HPDE6-E6E7 (cell line): ENCODE measurements at regions not wholly inside any gene's neighbourhood (a gene's known extent, or its start where the extent isn't known, plus 50 kb on each side); places are given as distances from the start of the nearest gene placed in this dataset.

Experiments used
- DNase-seq: peaks from one replicate; pipeline ENCODE4 v3.0.0; 2011; ENCODE audit warnings: missing footprints; ENCODE audit errors: extremely low spot score

GRCh38 chr21:19236209-19236608, 832.6 kb upstream of the TMPRSS15 start:
- DNase-seq: no peak

DNA sequence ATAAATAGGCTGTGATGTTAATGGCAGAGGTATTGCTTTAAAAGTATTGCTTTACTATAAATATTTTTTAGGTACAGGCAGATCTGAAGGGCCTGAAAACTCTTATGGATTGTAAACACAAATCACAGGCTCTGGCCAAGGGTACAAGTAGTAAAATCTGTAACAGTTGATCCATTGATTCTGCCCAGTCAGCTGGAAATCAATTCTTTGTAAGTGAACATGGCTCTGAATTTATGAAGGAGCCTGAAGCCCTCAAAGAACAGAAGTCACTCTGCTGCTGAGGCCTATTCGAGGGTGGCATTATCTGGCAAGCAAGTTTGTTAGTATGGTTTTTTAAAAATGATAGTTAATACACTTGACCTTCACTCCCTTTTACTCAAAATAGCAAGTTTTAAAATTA, 834.0 kb upstream of the TMPRSS15 start:
- DNase-seq: no peak

DNA sequence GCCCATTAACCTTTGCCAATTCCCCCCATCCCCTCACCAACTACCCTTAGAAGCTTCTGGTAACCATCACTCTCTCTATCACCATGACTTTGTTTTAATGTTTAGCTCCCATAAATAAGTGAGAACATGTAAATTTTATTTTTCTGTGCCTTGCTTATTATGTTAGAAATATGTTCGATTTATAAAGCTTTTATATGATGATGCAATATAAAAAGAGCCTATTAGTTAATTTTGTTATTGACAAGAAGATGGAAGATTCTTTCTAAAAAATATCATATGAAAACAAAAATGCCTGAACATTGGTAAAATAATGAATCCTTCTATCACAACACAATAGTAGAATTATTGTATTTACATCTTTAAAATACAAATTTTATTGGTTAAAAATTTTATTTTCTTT, 836.1 kb upstream of the TMPRSS15 start:
- DNase-seq: no peak

GRCh38 chr21:19244502-19245187, 841.1 kb upstream of the TMPRSS15 start:
- no peak for DNase-seq

DNA sequence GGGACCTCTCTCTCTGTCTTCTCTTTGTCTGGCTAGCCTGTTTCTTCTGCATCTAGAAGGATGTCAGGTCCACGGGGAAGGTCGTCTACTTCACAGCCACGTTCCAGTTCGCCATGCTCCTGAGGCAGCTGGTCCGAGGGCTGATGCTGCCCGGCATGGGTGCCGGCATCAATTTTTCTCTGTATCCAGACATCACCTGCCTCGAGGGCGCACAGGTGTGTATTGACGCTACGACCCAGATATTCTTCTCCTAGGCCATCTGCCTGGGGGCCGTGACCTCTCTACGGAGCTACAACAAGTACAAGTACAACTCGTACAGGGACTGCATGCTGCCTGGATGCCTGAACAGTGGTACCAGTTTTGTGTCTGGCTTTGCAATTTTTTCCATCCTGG, 841.6 kb upstream of the TMPRSS15 start:
- no peak for DNase-seq

GRCh38 chr21:19246018-19246417, 842.4 kb upstream of the TMPRSS15 start:
- no peak for DNase-seq

DNA sequence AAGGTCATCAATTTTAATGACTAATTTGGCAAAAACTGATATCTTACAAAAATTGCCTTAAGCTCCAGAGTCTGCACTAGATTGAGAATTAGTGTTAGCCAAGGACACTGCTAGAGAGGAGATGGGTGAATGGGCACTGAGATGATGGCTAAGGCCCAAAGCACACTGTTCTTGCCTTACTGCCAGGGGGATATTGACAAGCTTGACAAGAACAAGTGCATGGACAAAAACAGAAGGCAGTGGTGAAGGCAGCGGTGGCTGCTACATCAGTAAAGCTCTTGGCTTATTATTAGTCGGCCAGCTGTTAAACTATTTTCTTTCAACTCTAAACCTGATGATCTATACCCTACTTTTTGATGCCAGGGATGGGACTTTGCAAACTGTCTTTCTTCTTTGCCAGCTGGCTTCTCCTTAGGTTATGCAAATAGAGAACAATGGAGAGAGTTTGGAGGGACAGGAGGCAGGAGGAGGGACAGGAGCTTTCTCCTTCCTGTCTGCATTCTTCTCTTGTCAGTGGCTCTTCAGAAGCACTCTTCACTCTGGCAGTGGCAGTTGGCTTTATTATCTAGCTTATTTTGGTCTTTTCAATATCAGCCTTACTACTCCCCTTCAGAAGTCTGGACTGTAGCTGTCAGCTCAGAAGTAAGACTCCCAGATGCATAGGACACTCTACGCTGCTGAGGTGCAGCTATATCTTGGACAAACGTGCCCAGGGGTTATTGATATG, 853.5 kb upstream of the TMPRSS15 start:
- DNase-seq: no peak

- no peak for DNase-seq
Measured at GRCh38 chr21:19261731-19262376, 858.3 kb upstream of the TMPRSS15 start.

DNA sequence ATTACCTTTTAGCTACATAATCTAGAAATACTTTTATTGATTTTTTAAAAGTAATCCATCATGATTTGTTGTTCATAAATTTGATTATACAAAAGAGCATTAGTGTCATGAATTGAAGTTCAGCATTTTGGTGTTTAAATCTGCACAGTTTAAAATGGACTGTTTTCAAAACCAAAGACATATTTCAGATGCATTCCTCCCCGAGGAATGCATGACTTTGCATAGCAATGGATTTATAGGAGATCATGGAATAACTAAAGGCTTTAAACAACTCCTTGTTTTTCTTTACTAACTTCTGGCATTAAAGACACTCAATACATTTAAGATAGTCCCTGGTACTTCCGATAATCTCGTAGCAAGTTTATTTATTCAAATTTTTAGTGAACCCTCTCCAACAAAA, 863.1 kb upstream of the TMPRSS15 start:
- no peak for DNase-seq

DNA sequence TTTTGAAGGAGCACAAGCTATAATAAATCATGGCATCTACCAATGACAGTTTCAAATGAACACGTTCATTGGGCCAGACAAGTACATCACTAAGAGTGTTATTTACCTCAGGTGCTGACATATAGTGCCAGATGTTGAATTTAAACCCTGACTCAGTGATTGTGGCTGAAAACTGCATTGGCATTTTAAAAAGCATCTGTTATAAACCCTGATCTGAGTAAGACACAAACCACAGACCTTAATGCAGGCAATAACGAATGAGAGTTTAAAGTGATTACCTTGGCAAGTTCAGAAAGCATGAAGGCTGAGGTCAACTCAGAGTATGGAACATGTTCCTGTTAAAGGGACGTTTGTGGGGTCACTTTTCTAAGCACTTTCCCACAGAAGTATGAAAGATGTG, 865.1 kb upstream of the TMPRSS15 start:
- no peak for DNase-seq

DNA sequence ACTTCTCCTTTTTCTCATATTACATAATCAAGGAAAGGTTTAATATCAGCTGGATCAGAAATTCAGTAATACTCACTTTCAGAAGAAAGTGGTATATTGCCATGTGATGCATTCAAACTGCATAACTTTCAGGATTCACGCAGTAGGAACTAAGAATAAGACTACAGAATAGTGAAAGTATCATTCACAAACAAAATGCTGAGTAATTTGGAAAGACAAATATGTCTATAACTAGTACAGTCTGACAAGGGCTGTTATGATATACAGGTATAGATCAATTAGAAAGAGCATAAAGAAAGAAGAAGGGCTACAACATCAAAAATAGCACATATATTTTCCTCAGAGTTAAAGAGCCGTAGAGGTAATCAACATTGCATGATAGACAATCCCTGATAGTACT, 871.5 kb upstream of the TMPRSS15 start:
- DNase-seq: no peak

DNA sequence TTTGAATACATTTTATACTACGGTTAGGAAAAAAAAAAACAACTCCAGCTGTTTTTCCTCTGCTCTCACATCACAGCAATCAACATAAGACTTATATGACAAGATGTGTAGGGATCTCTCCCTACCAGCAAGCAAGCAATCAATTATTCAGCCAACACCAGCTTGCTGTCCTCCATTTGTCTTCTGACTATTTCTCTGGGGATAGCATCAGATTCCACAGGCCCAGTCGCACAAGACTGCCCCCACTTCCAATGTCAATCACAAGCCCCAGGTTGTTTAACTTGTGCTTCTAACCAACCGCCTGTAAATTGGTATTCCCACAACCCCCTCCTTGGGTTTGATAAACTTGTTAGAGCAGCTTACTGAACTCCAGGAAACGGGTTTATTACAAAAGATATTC, 873.1 kb upstream of the TMPRSS15 start:
- DNase-seq: no peak

DNA sequence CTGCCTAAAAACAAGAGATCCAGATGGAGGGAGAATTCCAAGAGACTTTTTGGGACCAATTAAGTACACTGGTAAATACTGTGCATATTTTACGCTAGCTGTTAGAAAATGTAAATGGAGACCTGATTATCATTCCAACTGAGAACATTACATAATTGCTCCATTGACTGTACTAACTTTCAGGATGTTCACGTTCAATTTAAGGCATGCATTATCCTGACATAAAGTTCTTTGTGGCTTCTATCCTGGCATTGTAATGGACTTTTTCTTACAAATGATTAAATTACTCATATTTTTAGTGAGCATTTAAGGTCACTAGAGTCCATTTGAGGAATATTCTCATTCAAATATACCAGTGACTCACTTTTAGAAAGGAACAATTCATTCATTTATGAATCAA, 883.3 kb upstream of the TMPRSS15 start:
- DNase-seq: no peak

- no peak for DNase-seq
Measured at GRCh38 chr21:19290328-19290727, 886.7 kb upstream of the TMPRSS15 start.

DNA sequence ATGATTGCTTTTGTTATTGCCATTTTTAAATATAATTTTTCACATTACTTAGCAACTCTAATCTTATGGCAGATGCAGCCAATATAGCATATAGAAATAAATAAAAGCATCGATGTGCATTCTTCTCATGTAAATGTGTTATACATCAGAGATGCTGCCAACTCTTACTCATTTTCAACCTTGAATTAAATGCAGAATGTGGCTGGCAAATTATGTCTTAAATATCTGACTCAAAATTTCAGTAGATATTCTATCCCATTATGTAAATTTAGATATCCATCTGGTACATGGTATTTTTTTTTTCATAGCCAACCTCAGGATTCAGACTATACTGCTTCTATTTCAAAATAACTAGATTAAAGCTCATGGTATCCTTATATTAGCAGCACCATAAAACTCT, 916.7 kb upstream of the TMPRSS15 start:
- no peak for DNase-seq

- DNase-seq: no peak
Measured at GRCh38 chr21:19321688-19322087, 918.1 kb upstream of the TMPRSS15 start.

- DNase-seq: no peak
Measured at GRCh38 chr21:19322360-19322759, 918.8 kb upstream of the TMPRSS15 start.

DNA sequence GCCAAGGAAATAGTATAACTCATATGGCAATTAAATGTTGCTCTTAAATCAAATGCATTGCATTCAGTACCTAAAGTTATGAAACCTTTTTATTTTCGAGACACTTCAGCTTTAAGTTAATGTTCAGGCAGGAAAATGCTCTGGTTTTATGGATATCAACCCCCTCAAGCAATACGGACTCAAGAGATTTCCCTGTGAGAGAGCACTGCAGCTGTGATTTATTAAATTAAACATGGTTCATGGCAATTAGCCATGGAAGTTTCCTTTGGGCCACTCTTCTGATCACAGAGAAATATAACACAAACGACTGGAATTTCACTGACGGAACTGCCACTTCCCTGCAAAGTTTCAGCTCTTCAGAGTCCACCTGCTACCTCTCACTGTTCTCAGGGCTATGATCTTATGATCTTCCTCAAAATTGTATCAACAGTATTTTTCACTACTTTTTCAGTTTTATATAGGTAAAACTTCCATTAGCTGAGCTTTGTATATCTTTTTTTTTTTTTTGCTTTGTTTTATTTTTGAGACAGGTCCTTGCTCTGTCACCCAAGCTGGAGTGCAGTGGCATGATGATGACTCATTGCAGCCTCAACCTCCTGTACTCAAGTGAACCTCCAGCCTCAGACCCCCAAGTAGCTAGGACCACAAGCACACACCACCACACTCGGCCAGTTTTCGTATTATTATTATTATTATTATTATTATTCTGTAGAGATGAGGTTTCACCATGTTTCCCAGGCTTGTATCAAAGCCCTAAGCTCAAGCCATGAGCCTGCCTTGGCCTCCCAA, 923.1 kb upstream of the TMPRSS15 start:
- DNase-seq: no peak

DNA sequence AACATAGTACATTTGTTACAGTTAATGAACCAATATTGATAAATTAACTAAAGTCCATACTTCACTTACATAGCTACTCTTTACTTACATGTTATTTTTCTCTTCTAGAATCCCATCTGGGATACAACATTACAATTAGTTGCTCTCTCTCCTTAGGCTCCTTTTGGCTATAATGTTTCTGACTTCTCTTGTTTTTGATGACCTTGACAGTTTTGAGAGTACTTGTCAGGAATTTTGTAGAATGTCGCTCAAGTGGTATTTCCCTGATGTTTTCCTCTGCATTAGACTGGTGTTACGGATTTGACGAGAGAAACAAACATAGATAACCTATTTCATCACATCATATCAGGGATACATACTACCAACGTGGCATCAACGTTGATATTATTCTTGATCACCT, 925.4 kb upstream of the TMPRSS15 start:
- DNase-seq: no peak

DNA sequence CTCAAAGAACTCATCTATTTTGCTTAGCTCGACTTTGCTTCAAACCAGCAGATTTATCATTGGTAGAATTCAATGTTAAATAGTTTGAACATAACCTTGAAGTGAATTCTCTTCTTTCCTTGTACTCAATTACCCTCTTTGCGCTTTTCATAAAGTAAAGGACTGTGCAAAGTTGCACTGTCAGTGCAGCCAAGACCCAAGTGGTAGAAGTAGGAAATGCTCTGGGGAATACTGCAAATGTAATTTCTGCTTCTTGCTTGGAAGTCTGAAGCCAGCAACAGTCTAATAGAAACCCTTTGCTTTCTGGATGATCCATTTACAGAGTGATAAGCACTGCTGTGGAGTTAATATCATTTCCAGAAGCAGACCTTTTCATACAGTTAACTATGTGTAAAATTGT, 936.7 kb upstream of the TMPRSS15 start:
- DNase-seq: no peak

- no peak for DNase-seq
Measured at GRCh38 chr21:19340954-19341353, 937.4 kb upstream of the TMPRSS15 start.

DNA sequence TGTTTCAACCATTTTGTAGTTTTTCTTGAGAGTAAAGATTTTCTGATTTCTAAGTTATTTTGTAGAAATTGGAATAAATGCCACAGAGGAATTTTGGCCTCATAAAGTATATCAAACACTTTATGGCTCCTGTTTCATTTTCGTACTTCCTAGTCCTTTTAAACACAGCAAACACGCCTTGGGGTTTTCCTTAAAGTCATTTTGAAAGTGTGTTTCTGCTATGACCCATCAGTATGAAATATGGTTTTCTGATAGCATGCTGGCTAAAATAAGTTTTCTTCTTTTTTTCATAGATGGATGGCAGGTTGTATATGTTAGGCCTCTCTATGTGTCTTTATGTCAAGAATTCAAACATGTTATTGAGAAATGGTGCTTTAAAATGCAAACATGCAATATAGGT, 940.1 kb upstream of the TMPRSS15 start:
- no peak for DNase-seq
